ENCODE measurements at regions not wholly inside any gene's neighbourhood (a gene's known extent, or its start where the extent isn't known, plus 50 kb on each side); places are given as distances from the start of the nearest gene placed in this dataset.

- H3K4me1 Mint-ChIP-seq: peaks cover 21 to 31% (median 25%) of the 10 kb centered on the region in 3 donors
- H3K27ac Mint-ChIP-seq: peak overlapping the region; percentile 85 to 89 (median 85)
- H3K4me3 Mint-ChIP-seq: peak overlapping the region; percentile 11 to 78 (median 42)
- no peaks in the 10 kb centered on the region for H3K9me3 Mint-ChIP-seq
- peaks cover 2% of the 10 kb centered on the region for H3K36me3 Mint-ChIP-seq
- no peaks in the 10 kb centered on the region for H3K27me3 Mint-ChIP-seq
These were observed 178.1 kb upstream of the RUNX1 start for GRCh38 chr21:35226968-35227744.

GRCh38 chr21:35226328-35226727, 177.2 kb upstream of the RUNX1 start:
- peaks cover 22 to 33% (median 28%) of the 10 kb centered on the region in 3 donors for H3K4me1 Mint-ChIP-seq
- H3K27ac Mint-ChIP-seq: no peak overlapping the region
- H3K36me3 Mint-ChIP-seq: peaks cover 2% of the 10 kb centered on the region
- H3K9me3 Mint-ChIP-seq: no peaks in the 10 kb centered on the region
- H3K4me3 Mint-ChIP-seq: no peak overlapping the region
- no peaks in the 10 kb centered on the region for H3K27me3 Mint-ChIP-seq

- H3K9me3 Mint-ChIP-seq: no peaks in the 10 kb centered on the region
- H3K27ac Mint-ChIP-seq: peak overlapping the region in 1 of 3 donors; percentile 24
- H3K36me3 Mint-ChIP-seq: peaks cover 2% of the 10 kb centered on the region
- H3K27me3 Mint-ChIP-seq: no peaks in the 10 kb centered on the region
- peaks cover 22 to 33% (median 28%) of the 10 kb centered on the region in 3 donors for H3K4me1 Mint-ChIP-seq
- H3K4me3 Mint-ChIP-seq: no peak overlapping the region
These were observed 176.5 kb upstream of the RUNX1 start for GRCh38 chr21:35225573-35225972.

GRCh38 chr21:35223480-35224156, 174.5 kb upstream of the RUNX1 start:
- Mint-ChIP-seq H3K4me1 (peaks cover 22 to 33% (median 28%) of the 10 kb centered on the region in 3 donors), H3K27me3 (no peaks in the 10 kb centered on the region), H3K4me3 (no peak overlapping the region), H3K9me3 (no peaks in the 10 kb centered on the region), H3K36me3 (no peaks in the 10 kb centered on the region), H3K27ac (no peak overlapping the region)

GRCh38 chr21:35222541-35222941, 173.4 kb upstream of the RUNX1 start:
- Mint-ChIP-seq H3K27ac (peak overlapping the region in 1 of 3 donors; percentile 67), H3K4me3 (peak overlapping the region in 1 of 4 donors; percentile 23), H3K36me3 (no peaks in the 10 kb centered on the region), H3K9me3 (no peaks in the 10 kb centered on the region), H3K27me3 (no peaks in the 10 kb centered on the region), H3K4me1 (peaks cover 16 to 27% (median 22%) of the 10 kb centered on the region in 3 donors)

GRCh38 chr21:35222021-35222420, 172.9 kb upstream of the RUNX1 start:
- H3K27ac Mint-ChIP-seq: peak overlapping the region in 1 of 3 donors; percentile 67
- H3K36me3 Mint-ChIP-seq: no peaks in the 10 kb centered on the region
- H3K4me1 Mint-ChIP-seq: peaks cover 13 to 21% (median 16%) of the 10 kb centered on the region in 3 donors
- peak overlapping the region in 1 of 4 donors; percentile 23 for H3K4me3 Mint-ChIP-seq
- no peaks in the 10 kb centered on the region for H3K9me3 Mint-ChIP-seq
- H3K27me3 Mint-ChIP-seq: no peaks in the 10 kb centered on the region

GRCh38 chr21:35220301-35220700, 171.2 kb upstream of the RUNX1 start:
- no peaks in the 10 kb centered on the region for H3K36me3 Mint-ChIP-seq
- H3K4me3 Mint-ChIP-seq: no peak overlapping the region
- H3K4me1 Mint-ChIP-seq: peaks cover 12 to 15% (median 13%) of the 10 kb centered on the region in 3 donors
- H3K9me3 Mint-ChIP-seq: no peaks in the 10 kb centered on the region
- H3K27me3 Mint-ChIP-seq: no peaks in the 10 kb centered on the region
- no peak overlapping the region for H3K27ac Mint-ChIP-seq

- Mint-ChIP-seq H3K9me3 (no peaks in the 10 kb centered on the region), H3K4me3 (no peak overlapping the region), H3K4me1 (peaks cover 10 to 13% (median 12%) of the 10 kb centered on the region in 3 donors), H3K27ac (no peak overlapping the region), H3K36me3 (no peaks in the 10 kb centered on the region), H3K27me3 (no peaks in the 10 kb centered on the region)
These were observed 170.6 kb upstream of the RUNX1 start for GRCh38 chr21:35219719-35220118.

- Mint-ChIP-seq H3K4me3 (no peak overlapping the region), H3K9me3 (no peaks in the 10 kb centered on the region), H3K27ac (no peak overlapping the region), H3K36me3 (no peaks in the 10 kb centered on the region), H3K27me3 (no peaks in the 10 kb centered on the region), H3K4me1 (peaks cover 10 to 13% (median 12%) of the 10 kb centered on the region in 3 donors)
These were observed 170.2 kb upstream of the RUNX1 start for GRCh38 chr21:35219291-35219690.

GRCh38 chr21:35217504-35218060, 168.5 kb upstream of the RUNX1 start:
- no peaks in the 10 kb centered on the region for H3K36me3 Mint-ChIP-seq
- H3K27ac Mint-ChIP-seq: no peak overlapping the region
- no peaks in the 10 kb centered on the region for H3K27me3 Mint-ChIP-seq
- no peaks in the 10 kb centered on the region for H3K9me3 Mint-ChIP-seq
- H3K4me1 Mint-ChIP-seq: peaks cover 6 to 7% (median 6%) of the 10 kb centered on the region in 3 donors
- H3K4me3 Mint-ChIP-seq: no peak overlapping the region

- H3K4me1 Mint-ChIP-seq: peaks cover 0 to 3% (median 1%) of the 10 kb centered on the region in 3 donors
- no peak overlapping the region for H3K27ac Mint-ChIP-seq
- H3K9me3 Mint-ChIP-seq: no peaks in the 10 kb centered on the region
- no peak overlapping the region for H3K4me3 Mint-ChIP-seq
- H3K27me3 Mint-ChIP-seq: no peaks in the 10 kb centered on the region
- no peaks in the 10 kb centered on the region for H3K36me3 Mint-ChIP-seq
These were observed 167.9 kb upstream of the RUNX1 start for GRCh38 chr21:35216996-35217395.

GRCh38 chr21:35215870-35216269, 166.8 kb upstream of the RUNX1 start:
- H3K4me1 Mint-ChIP-seq: peaks cover 0 to 3% (median 0%) of the 10 kb centered on the region in 3 donors
- H3K27ac Mint-ChIP-seq: no peak overlapping the region
- no peaks in the 10 kb centered on the region for H3K36me3 Mint-ChIP-seq
- no peak overlapping the region for H3K4me3 Mint-ChIP-seq
- H3K27me3 Mint-ChIP-seq: no peaks in the 10 kb centered on the region
- no peaks in the 10 kb centered on the region for H3K9me3 Mint-ChIP-seq

- H3K9me3 Mint-ChIP-seq: peaks cover 2 to 11% (median 6%) of the 10 kb centered on the region in 3 donors
- peaks cover 2% of the 10 kb centered on the region for H3K36me3 Mint-ChIP-seq
- no peak overlapping the region for H3K27ac Mint-ChIP-seq
- H3K4me3 Mint-ChIP-seq: no peak overlapping the region
- no peaks in the 10 kb centered on the region for H3K27me3 Mint-ChIP-seq
- H3K4me1 Mint-ChIP-seq: peaks cover 0 to 3% (median 0%) of the 10 kb centered on the region in 3 donors
These were observed 163.5 kb upstream of the RUNX1 start for GRCh38 chr21:35212393-35213127.

- Mint-ChIP-seq H3K27ac (no peak overlapping the region), H3K9me3 (peaks cover 2 to 11% (median 6%) of the 10 kb centered on the region in 3 donors), H3K4me3 (no peak overlapping the region), H3K27me3 (no peaks in the 10 kb centered on the region), H3K36me3 (peaks cover 2% of the 10 kb centered on the region), H3K4me1 (peaks cover 0 to 3% (median 1%) of the 10 kb centered on the region in 3 donors)
These were observed 162.7 kb upstream of the RUNX1 start for GRCh38 chr21:35211782-35212181.

GRCh38 chr21:35210093-35210492, 161.0 kb upstream of the RUNX1 start:
- Mint-ChIP-seq H3K9me3 (peaks cover 2 to 11% (median 6%) of the 10 kb centered on the region in 3 donors), H3K36me3 (peaks cover 2% of the 10 kb centered on the region), H3K27ac (no peak overlapping the region), H3K27me3 (peaks cover 6% of the 10 kb centered on the region), H3K4me3 (no peak overlapping the region), H3K4me1 (peaks cover 8 to 15% (median 15%) of the 10 kb centered on the region in 3 donors)

Measured in IgD-negative memory B cell (primary cell).